H9 (cell line): ENCODE measurements at regions not wholly inside any gene's neighbourhood (a gene's known extent, or its start where the extent isn't known, plus 50 kb on each side); places are given as distances from the start of the nearest gene placed in this dataset.

Experiments
- DNase-seq: peaks from one replicate; pipeline ENCODE4 v3.0.0-alpha.2; 2017
- H2AFZ ChIP-seq: one replicate; pipeline ENCODE4 v1.6.1; 2013; ENCODE audit warnings: mild to moderate bottlenecking, low read length, control low read depth, moderate library complexity
- H2AK5ac ChIP-seq: 2 replicates; pipeline ENCODE4 v1.6.1; 2013; ENCODE audit warnings: low read length, control low read depth, mixed read lengths; ENCODE audit not compliant: insufficient read length
- H2BK120ac ChIP-seq: one replicate; pipeline ENCODE4 v1.6.1; 2013; ENCODE audit warnings: low read depth, mild to moderate bottlenecking, low read length, control low read depth, inconsistent platforms; ENCODE audit not compliant: poor library complexity, severe bottlenecking
- H2BK12ac ChIP-seq: 2 replicates; pipeline ENCODE4 v1.6.1; 2013; ENCODE audit warnings: low read length, control low read depth, mixed read lengths, low read depth; ENCODE audit not compliant: insufficient read length
- H2BK15ac ChIP-seq: 2 replicates; pipeline ENCODE4 v1.6.1; 2013; ENCODE audit warnings: low read depth, low read length, control low read depth
- H2BK20ac ChIP-seq: one replicate; pipeline ENCODE4 v1.6.1; 2013; ENCODE audit warnings: low read depth, mild to moderate bottlenecking, low read length, control low read depth, inconsistent platforms; ENCODE audit not compliant: poor library complexity, severe bottlenecking
- H2BK5ac ChIP-seq: 2 replicates; pipeline ENCODE4 v1.6.1; 2013; ENCODE audit warnings: low read length, control low read depth, mixed read lengths; ENCODE audit not compliant: insufficient read length
- H3K14ac ChIP-seq: 2 replicates; pipeline ENCODE4 v1.6.1; 2013; ENCODE audit warnings: low read length, control low read depth; ENCODE audit not compliant: insufficient read depth
- H3K18ac ChIP-seq: 2 replicates; pipeline ENCODE4 v1.6.1; 2013; ENCODE audit warnings: low read depth, mild to moderate bottlenecking, mixed read lengths, low read length, control low read depth; ENCODE audit not compliant: insufficient read length
- H3K23ac ChIP-seq: 2 replicates; pipeline ENCODE4 v1.6.1; 2013; ENCODE audit warnings: low read length, control low read depth, mixed read lengths, low read depth; ENCODE audit not compliant: insufficient read length
- H3K23me2 ChIP-seq: 2 replicates; pipeline ENCODE4 v1.6.1; 2013; ENCODE audit warnings: low read depth, mild to moderate bottlenecking, mixed read lengths, low read length, control low read depth; ENCODE audit not compliant: insufficient read length, poor library complexity, severe bottlenecking
- H3K27ac ChIP-seq: 2 replicates; pipeline ENCODE4 v1.5.1; 2013; ENCODE audit warnings: low read length, control low read depth, mixed read lengths, low read depth; ENCODE audit not compliant: insufficient read length
- H3K27me3 ChIP-seq: 2 replicates; pipeline ENCODE4 v1.6.1; 2013; ENCODE audit warnings: low read length, control low read depth, inconsistent platforms; ENCODE audit not compliant: insufficient read depth
- H3K4ac ChIP-seq: 2 replicates; pipeline ENCODE4 v1.6.1; 2013; ENCODE audit warnings: low read depth, mild to moderate bottlenecking, control low read depth, inconsistent platforms, low read length, moderate library complexity
- H3K4me1 ChIP-seq: 2 replicates; pipeline ENCODE4 v1.6.1; 2013; ENCODE audit warnings: low read length, control low read depth, inconsistent platforms; ENCODE audit not compliant: insufficient read depth
- H3K4me2 ChIP-seq: 2 replicates; pipeline ENCODE4 v1.6.1; 2013; ENCODE audit warnings: low read length, control low read depth, mixed read lengths; ENCODE audit not compliant: insufficient read length, insufficient read depth
- H3K56ac ChIP-seq: 2 replicates; pipeline ENCODE4 v1.6.1; 2013; ENCODE audit warnings: low read depth, mild to moderate bottlenecking, mixed read lengths, low read length, control low read depth; ENCODE audit not compliant: insufficient read length
- H3K79me1 ChIP-seq: 2 replicates; pipeline ENCODE4 v1.6.1; 2013; ENCODE audit warnings: low read depth, mild to moderate bottlenecking, moderate library complexity, low read length, control low read depth, inconsistent platforms; ENCODE audit not compliant: insufficient read depth, poor library complexity, severe bottlenecking
- H3K79me2 ChIP-seq: 2 replicates; pipeline ENCODE4 v1.6.1; 2013; ENCODE audit warnings: low read length, control low read depth, inconsistent platforms; ENCODE audit not compliant: insufficient read depth
- H3K9ac ChIP-seq: 2 replicates; pipeline ENCODE4 v1.6.1; 2013; ENCODE audit warnings: low read length, control low read depth, mixed read lengths; ENCODE audit not compliant: insufficient read length; ENCODE audit errors: extremely low read depth
- H3K9me3 ChIP-seq: one replicate; pipeline ENCODE4 v1.6.1; 2013; ENCODE audit warnings: low read depth, low read length, inconsistent platforms; ENCODE audit not compliant: control insufficient read depth
- H3T11ph ChIP-seq: one replicate; pipeline ENCODE4 v1.6.1; 2013; ENCODE audit warnings: mild to moderate bottlenecking, low read length, control low read depth, inconsistent platforms
- H4K20me1 ChIP-seq: one replicate; pipeline ENCODE4 v1.6.1; 2013; ENCODE audit not compliant: control insufficient read depth, insufficient read length, insufficient read depth
- H4K5ac ChIP-seq: 2 replicates; pipeline ENCODE4 v1.6.1; 2013; ENCODE audit warnings: low read depth, mild to moderate bottlenecking, mixed read lengths, low read length, control low read depth; ENCODE audit not compliant: insufficient read length
- H4K8ac ChIP-seq: replicated peaks from 2 replicates; pipeline ENCODE4 v1.6.1; 2013; ENCODE audit warnings: low read length, control low read depth, mixed read lengths, low read depth; ENCODE audit not compliant: insufficient read length
- H4K91ac ChIP-seq: 2 replicates; pipeline ENCODE4 v1.6.1; 2013; ENCODE audit warnings: low read depth, mild to moderate bottlenecking, moderate library complexity, mixed read lengths, low read length, control low read depth; ENCODE audit not compliant: insufficient read length
- H3K27ac Mint-ChIP-seq, 3 experiments: 2 replicates in 2 of 3; 3 replicates in 1 of 3; pipeline ENCODE4 v1.8.0; 2020 to 2021; ENCODE audit warnings: mixed read lengths in 3 of 3, mild to moderate bottlenecking in 1 of 3, moderate library complexity in 1 of 3
- H3K27me3 Mint-ChIP-seq: 2 replicates; pipeline ENCODE4 v1.8.0; 2021; ENCODE audit warnings: low read depth, mild to moderate bottlenecking, moderate library complexity, mixed read lengths
- H3K36me3 Mint-ChIP-seq, 3 experiments: 2 replicates in 2 of 3; 3 replicates in 1 of 3; pipeline ENCODE4 v1.8.0; 2020 to 2021; ENCODE audit warnings: low read depth in 3 of 3, mixed read lengths in 3 of 3; ENCODE audit not compliant: insufficient read depth in 1 of 3
- H3K4me1 Mint-ChIP-seq, 2 experiments: 2 replicates each; pipeline ENCODE4 v1.8.0; 2020; ENCODE audit warnings: mixed read lengths in 2 of 2
- H3K4me3 Mint-ChIP-seq, 2 experiments: 2 replicates in 1 of 2; 3 replicates in 1 of 2; pipeline ENCODE4 v1.8.0; 2020 to 2021; ENCODE audit warnings: mild to moderate bottlenecking in 2 of 2, mixed read lengths in 2 of 2, moderate library complexity in 1 of 2
- H3K9me3 Mint-ChIP-seq, 2 experiments: 2 replicates in 1 of 2; 3 replicates in 1 of 2; pipeline ENCODE4 v1.8.0; 2020; ENCODE audit warnings: mild to moderate bottlenecking in 2 of 2, mixed read lengths in 2 of 2, moderate library complexity in 1 of 2
- CTCF ChIP-seq: fragments of 200-600 bp; sonication (generic); conservative IDR thresholded peaks from 3 replicates; pipeline ENCODE4 v1.8.0; 2021; ENCODE audit warnings: antibody characterized with exemption, mild to moderate bottlenecking
- WGBS: extraction: QIAGEN DNeasy Blood & Tissue Kit; methylation state at CpG from one replicate; pipeline ENCODE4 v1.1.7; 2013; ENCODE audit warnings: missing lambda C conversion rate, low lambda C conversion rate, mixed read lengths; ENCODE audit not compliant: insufficient read length; ENCODE audit errors: extremely low coverage; 5-methylcytosine and 5-hydroxymethylcytosine counted together

GRCh38 chr2:122705746-122706145 lies 950.3 kb downstream of the TSN start:
- Mint-ChIP-seq H3K4me1 (peaks cover 6 to 7% of the 10 kb centered on the region in 2 experiments), H3K4me3 (no peak overlapping the region), H3K27me3 (no peaks in the 10 kb centered on the region), H3K9me3 (peaks cover 0 to 5% of the 10 kb centered on the region in 2 experiments; a peak in 1 of 5 replicates), H3K36me3 (peaks cover 0 to 2% (median 0%) of the 10 kb centered on the region in 3 experiments; a peak in 2 of 7 replicates), H3K27ac (no peak overlapping the region)
- H3K79me2 ChIP-seq, result no peaks in the 10 kb centered on the region
- no peaks in the 10 kb centered on the region for H3K4me1 ChIP-seq
- H2AFZ ChIP-seq, result no peak overlapping the region
- no peak for DNase-seq
- H3K56ac ChIP-seq, result no peak overlapping the region
- no peak overlapping the region for H3K18ac ChIP-seq
- H3K27ac ChIP-seq, result no peak overlapping the region
- H2BK120ac ChIP-seq, result no peak overlapping the region
- no peak overlapping the region for H2BK12ac ChIP-seq
- no peak overlapping the region for H3K9ac ChIP-seq
- no peak overlapping the region for H4K5ac ChIP-seq
- H3K14ac ChIP-seq, result no peak overlapping the region
- H3K4me2 ChIP-seq, result no peak overlapping the region
- no peak overlapping the region for H3K23ac ChIP-seq
- H3K79me1 ChIP-seq, result no peaks in the 10 kb centered on the region
- no peaks in the 10 kb centered on the region for H3K27me3 ChIP-seq
- no peak overlapping the region for H2AK5ac ChIP-seq
- H3K4ac ChIP-seq, result no peak overlapping the region
- no peaks in the 10 kb centered on the region for H4K20me1 ChIP-seq
- H4K91ac ChIP-seq, result no peak overlapping the region
- no peaks in the 10 kb centered on the region for H3K9me3 ChIP-seq
- no peak overlapping the region for H3T11ph ChIP-seq
- no CpG with 5 or more reads among the region's 1 CpG for WGBS
- H2BK5ac ChIP-seq, result no peak overlapping the region
- H4K8ac ChIP-seq, result no peak overlapping the region
- H3K23me2 ChIP-seq, result no peaks in the 10 kb centered on the region
- H2BK15ac ChIP-seq, result no peak overlapping the region
- no peak overlapping the region for H2BK20ac ChIP-seq
- no peak for TF ChIP-seq CTCF
